ENCODE measurements at regions not wholly inside any gene's neighbourhood (a gene's known extent, or its start where the extent isn't known, plus 50 kb on each side); places are given as distances from the start of the nearest gene placed in this dataset.
"Not testable (repeated sequence)": the region's sequence is repeated elsewhere in the genome, so short reads cannot be mapped to it uniquely, and the experiment has no call there.

DNA sequence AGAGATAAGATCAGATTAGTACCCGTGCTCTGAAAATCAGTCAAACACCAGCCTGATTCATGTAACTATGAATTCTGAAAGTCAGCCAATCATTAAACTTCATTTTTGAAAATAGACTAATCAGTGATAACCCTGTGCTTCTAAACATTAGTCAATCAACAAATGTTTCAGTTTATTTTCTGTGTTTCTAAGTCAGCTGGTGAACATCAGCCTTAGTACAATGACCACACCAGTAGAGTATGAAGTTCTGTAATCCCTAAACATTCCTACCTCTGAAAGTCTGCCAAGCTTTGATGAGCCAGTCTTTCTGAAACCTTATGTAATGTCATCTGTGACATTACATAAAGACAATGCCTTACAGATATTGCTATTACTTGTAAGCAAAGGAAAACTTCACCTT is 807.4 kb upstream of the CRIM1 start:
- no peak for DNase-seq (ENCODE audit: low spot score)

GRCh38 chr2:35545301-35545700 is 810.3 kb upstream of the CRIM1 start:
- no peak for DNase-seq (ENCODE audit: low spot score)

DNA sequence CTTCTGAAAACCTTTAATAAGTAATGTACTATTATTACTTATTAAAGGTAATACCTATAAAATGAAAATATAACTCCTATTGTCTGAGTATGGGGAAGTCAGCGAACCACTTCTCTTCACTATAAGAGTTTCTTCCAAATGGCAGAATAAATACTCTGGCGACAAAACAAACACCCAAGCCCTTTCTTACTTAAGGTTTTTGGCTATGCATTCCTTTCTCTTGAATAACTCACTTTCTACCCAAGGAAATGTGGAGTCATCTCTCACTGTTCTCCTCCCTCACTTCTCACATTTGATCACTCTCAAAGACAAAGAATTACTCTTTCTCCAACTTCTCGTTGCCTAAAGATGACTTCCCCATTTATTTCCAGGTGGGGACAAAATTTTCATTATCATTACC is 816.8 kb upstream of the CRIM1 start:
- DNase-seq (ENCODE audit: low spot score): no peak

DNA sequence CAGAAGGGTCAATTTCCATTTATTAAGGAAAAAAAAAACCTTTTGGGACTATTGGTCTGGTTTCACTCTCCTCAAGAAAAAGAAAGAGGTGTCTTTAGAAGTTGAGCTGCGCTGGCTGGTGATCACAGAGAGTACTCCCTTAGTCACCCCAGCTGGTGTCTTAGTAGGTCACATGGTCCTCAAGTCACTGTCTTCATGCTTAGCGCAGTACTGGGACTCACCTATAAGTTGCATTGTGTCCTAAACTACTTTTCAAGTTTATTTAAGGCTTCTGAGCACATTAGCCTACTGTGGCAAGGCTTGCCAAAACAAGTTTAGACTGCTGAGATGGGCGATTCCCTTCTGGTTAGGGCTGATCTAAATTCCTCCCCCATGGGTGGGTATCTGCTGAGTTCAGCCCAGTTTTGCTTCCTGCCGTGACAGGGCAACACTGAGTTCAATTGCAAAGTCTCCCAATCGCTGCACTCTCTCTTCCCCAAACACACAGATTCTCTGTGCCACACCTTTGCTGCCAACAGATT is 824.9 kb upstream of the CRIM1 start:
- no peak for DNase-seq (ENCODE audit: low spot score)

DNA sequence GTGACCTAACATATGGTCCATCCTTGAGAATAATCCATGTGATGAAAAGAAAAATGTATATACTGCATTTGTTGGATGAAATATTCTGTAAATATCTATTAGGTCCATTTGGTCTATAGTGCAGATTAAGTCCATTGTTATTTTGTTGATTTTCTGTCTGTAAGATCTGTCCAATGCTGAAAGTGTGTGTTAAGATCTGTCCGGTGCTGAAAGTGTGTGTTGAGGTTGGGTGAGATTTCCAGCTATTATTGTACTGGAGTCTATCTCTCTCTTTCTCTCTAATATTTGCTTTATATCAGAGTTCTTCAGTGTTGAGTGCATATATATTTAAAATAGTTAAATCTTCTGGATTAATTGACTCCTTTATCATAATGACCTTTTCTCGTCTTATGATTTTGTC is 828.8 kb upstream of the CRIM1 start:
- no peak for DNase-seq (ENCODE audit: low spot score)

DNA sequence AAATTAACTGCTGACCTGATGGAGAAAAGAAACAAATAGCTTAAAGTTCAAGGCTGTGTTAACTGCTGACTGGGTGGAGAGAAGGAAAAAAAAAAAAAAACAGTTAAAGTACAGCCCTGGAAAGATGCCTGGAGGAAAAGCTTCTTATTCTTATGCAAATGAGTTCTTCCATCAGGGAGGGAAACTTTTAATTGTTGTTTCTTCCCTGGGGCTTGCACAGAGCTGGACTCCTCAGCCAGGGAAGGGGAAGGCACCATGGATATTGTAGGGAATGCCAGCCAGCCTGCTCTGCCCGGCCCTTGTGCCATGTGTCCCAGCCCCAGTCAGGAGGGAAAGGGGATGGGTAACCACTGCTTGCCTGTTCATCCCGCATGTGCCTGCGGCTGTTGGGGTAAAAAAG is 833.1 kb upstream of the CRIM1 start:
- no peak for DNase-seq (ENCODE audit: low spot score)

GRCh38 chr2:35510636-35511035 is 844.9 kb upstream of the CRIM1 start:
- no peak for DNase-seq (ENCODE audit: low spot score)

DNA sequence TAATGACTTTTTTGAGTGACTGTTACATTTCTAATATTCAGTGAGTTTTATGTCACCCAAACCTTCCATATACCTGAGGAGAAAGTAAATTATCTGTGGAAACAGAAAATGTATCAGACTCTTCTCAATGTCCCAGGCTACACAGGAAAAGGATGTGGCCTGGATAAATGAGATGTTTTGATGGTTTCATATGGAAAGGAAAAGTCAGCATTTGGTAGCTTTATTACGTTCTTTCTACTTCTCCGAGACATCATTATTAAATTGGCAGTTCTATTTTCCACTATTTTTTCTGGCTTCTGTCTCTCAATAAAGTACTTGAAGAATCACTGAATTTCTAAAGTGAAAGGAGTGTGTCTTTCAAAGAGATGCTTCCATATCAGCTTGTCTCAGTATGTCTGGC is 847.0 kb upstream of the CRIM1 start:
- no peak for DNase-seq (ENCODE audit: low spot score)

DNA sequence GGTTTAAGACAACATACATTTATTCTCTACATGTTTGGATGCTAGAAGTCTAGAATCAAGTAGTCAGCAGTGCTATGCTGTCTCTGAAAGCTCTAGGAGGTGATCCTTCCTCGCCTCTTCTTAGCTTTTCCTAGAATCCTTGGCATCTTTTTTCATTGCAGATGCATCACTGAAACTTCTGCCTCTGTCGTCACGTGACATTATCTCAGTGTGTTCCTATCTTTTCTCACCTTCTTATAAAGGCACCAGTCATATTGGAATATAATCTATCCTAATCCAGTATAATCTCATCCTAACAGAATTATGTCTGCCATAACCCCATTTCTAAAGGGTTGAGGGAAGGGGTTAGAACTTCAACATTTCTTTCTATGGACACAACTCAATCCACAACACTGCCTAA is 851.2 kb upstream of the CRIM1 start:
- no peak for DNase-seq (ENCODE audit: low spot score)

GRCh38 chr2:35503738-35504199 is 851.8 kb upstream of the CRIM1 start:
- DNase-seq (ENCODE audit: low spot score): no peak

DNA sequence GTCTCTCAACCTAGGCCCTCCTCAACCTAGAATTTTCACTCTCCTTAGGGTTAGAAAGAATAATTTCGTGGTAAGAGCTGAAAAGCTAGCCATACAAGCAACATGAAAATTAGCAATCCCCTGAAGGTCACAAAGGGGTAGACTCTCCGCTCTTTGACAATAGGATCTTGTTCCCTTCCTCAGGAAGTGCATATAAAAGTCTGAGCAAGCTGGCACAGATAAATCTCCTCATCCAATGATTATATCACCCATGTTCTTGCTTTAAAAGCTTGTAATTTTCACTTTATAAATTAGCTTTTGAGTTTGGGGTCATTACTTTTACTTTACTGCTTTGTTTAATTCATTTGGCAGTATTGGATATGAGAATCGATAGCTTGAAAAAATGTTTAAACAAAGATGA is 852.3 kb upstream of the CRIM1 start:
- no peak for DNase-seq (ENCODE audit: low spot score)

- no peak for DNase-seq (ENCODE audit: low spot score)
Measured at GRCh38 chr2:35501076-35501475, 854.5 kb upstream of the CRIM1 start.

DNA sequence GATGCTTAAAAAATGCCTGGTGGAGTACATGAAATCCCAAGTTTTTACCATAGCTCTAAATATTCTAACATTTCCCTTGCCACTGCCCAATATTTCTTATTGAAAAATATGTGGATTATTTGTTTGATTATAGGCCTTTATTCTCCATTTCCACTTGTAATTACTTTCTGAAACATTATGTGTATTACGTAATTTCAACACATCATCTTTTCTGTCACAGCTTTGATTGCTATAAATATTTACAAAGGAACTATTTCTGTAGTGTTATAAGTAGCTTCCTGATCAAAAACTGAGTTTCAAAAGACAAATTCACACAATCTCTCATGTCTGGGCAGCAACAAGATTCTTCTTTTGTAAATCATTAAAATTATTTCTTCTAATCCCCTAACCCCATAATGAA is 859.6 kb upstream of the CRIM1 start:
- no peak for DNase-seq (ENCODE audit: low spot score)

DNA sequence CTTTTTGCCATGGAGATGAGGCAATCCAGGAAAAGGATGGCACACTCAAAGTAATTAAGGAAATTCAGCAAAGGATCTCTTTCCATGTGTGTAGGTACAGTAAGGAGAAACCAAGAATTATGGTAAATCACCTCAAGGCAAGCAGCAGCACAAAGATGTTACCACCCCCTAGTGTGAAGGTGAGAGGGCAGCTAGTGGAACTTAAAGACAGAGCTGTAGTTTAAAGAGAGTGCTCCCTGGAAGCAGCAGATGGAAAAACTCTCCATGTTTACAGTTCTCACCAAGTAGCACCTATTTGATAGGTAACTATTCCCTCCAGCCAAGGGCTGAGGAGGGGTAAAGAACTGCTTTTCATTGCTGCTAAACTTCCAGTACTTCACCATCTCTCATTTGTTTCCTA is 860.4 kb upstream of the CRIM1 start:
- DNase-seq (ENCODE audit: low spot score): no peak

DNA sequence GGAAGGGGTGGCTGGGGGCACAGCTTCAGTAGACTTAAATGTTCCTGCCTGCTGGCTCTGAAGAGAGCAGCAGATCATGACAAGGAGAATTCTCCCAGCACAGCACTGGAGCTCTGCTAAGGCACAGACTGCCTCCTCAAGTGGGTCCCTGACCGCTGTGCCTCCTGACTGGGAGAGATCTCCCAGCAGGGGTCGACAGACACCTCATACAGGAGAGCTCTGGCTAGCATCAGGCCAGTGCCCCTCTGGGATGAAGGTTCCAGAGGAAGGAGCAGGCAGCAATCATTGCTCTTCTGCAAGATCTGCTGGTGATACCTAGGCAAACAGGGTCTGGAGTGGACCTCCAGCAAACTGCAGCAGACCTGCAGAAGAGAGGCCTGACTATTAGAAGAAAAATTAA is 877.5 kb upstream of the CRIM1 start:
- DNase-seq (ENCODE audit: low spot score): not testable (repeated sequence)

GRCh38 chr2:35468245-35468644 is 887.3 kb upstream of the CRIM1 start:
- no peak for DNase-seq (ENCODE audit: low spot score)

DNA sequence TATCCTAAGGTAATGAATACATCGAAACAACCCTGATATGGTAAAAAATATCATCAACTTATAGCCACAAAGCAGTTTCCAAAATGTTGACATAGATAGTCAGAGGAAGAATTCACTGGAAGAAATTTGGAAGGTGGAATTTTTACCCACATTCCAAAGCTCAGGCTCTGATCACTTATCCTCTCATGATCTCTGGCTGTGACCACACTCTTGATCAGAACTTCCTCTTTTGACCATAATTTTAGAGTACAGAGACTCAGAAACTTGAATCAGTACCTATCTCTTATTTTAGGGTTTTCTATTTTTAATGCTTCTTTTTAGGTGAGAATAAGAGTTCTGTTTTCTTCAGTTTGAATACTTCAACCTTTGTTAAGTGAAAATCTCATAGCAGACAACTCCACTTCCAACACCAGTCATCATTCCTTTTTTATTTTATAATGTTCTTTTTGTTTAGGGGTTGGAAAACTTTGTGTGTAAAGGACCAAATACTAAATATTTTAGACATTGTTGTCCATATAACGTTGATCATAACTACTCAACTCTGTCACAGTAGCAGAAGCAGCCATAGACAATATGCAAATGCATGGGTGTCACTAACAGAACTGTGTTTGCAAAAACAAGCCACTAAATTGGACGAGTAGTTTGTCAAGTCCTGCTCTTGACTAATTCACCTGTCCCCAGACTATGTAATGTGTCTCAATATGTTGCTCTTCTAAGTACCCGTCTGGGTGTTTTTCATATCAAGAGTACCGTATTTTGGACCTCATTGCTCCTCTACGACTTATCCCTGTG is 891.6 kb upstream of the CRIM1 start:
- no peak for DNase-seq (ENCODE audit: low spot score)

DNA sequence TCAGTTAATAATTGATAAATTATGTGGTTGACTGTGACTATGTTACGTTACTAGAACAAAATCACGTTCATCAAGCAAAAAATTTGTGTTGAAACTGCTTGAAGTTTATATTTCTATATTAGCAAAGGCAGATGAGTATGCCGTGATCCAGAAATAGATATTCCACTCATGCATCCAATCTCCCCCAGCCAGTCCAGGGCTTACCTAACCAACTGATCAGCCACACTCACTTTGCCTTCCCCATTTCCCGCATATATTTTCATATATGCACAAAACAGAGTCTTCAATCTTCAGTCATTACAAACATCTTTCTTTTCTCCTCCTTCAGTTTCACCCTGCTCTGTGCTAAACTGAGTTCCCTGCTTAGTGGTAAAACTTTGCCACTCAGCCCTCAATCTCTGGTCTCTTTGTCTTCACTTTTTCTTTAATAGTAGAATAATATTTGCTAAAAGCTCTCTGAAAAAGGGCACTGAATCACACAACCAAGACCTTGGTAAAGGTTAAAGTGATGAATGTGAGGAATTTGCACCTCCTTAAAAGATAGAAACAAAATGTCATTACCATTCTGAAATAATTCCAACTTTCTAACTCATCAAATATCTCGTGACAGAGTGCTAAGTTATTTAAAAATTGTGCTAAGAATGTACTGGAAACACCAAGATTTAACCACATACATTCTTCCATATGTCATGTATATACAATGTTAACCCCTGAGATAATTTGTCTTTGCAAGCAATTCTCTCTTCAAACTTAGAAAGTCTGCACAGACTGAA is 893.2 kb upstream of the CRIM1 start:
- DNase-seq (ENCODE audit: low spot score): no peak

DNA sequence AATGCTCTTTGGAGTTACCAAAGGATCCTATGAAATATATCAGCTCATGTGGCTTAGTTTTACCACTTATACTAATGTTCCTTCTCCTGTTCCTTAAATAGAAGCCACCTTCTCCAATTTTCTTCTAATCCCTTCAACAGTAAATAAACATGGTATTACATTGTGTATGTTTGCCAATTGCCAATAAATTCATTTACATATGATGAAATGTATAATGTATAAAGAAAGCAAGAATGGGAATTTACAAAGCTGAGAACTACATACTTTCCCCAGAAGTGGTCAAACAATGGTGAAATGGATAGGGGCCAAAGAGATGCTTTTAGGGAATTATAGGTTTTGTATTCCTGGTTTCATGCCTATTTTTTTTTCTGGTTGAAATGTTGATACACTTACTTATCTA is 894.2 kb upstream of the CRIM1 start:
- no peak for DNase-seq (ENCODE audit: low spot score)

GRCh38 chr2:35454966-35455638 is 900.5 kb upstream of the CRIM1 start:
- DNase-seq (ENCODE audit: low spot score): no peak

GRCh38 chr2:35447821-35448220 is 907.8 kb upstream of the CRIM1 start:
- DNase-seq (ENCODE audit: low spot score): no peak

- no peak for DNase-seq (ENCODE audit: low spot score)
Measured at GRCh38 chr2:35447215-35447614, 908.4 kb upstream of the CRIM1 start.

GRCh38 chr2:35443087-35443486 is 912.5 kb upstream of the CRIM1 start:
- no peak for DNase-seq (ENCODE audit: low spot score)

All from GM03348 (cell line).